ENCODE measurements at regions not wholly inside any gene's neighbourhood (a gene's known extent, or its start where the extent isn't known, plus 50 kb on each side); places are given as distances from the start of the nearest gene placed in this dataset.

DNA sequence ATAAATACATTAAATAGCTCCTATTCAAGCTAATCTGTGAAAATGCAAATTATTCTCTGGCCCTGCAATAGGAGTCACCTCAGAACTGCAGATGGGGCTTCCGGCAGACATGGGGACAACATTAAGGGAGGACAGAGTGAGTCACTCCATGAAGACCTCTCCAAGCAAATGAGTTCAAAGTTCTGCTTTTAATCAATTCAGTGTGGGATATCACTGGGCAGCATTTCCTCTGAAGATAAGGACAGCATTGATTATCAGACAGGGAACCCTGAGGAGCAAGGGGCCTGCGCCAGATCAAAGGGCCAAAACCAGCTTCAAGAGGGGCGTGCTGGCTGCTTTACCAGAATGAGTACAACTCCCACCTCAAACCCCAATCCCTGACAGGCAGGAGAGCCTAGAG, 356.9 kb upstream of the KLHL29 start:
- H3K4me1 Mint-ChIP-seq = no peaks in the 10 kb centered on the region
- ATAC-seq = no peak
- no peak overlapping the region for H3K27ac ChIP-seq (ENCODE audit: low read length)

DNA sequence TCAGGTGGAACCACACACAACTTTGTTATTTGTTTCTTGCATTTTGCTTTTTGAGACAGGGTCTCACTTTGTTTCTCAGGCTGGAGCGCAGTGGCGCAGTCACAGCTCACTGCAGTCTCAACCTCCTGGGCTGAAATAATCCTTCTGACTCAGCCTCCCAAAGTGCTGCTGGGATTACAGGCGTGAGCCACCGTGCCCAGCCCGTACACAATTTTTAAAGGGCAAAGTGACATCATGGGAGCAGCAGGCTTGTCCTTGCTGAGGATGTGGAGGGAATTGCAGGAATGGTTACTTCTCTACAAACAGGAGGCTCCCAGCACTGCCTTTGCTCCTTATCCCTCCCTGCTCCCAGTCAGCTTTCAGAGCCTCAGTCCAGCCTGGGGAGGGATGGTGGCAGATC, 355.9 kb upstream of the KLHL29 start:
- H3K27me3 Mint-ChIP-seq (ENCODE audit: low read depth in 2 of 2) = peaks cover 0 to 3% of the 10 kb centered on the region in 2 donors
- TF ChIP-seq, protein P1, sequence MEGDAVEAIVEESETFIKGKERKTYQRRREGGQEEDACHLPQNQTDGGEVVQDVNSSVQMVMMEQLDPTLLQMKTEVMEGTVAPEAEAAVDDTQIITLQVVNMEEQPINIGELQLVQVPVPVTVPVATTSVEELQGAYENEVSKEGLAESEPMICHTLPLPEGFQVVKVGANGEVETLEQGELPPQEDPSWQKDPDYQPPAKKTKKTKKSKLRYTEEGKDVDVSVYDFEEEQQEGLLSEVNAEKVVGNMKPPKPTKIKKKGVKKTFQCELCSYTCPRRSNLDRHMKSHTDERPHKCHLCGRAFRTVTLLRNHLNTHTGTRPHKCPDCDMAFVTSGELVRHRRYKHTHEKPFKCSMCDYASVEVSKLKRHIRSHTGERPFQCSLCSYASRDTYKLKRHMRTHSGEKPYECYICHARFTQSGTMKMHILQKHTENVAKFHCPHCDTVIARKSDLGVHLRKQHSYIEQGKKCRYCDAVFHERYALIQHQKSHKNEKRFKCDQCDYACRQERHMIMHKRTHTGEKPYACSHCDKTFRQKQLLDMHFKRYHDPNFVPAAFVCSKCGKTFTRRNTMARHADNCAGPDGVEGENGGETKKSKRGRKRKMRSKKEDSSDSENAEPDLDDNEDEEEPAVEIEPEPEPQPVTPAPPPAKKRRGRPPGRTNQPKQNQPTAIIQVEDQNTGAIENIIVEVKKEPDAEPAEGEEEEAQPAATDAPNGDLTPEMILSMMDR (IDR thresholded peaks at IDR 0.05) = no peak
- Histone ChIP-seq H3K4me3 (ENCODE audit: low read length) (no peak overlapping the region), H3K27me3 (ENCODE audit: control insufficient read depth, insufficient read depth, low read length) (no peaks in the 10 kb centered on the region), H3K36me3 (ENCODE audit: control insufficient read depth, insufficient read depth, low read length) (no peaks in the 10 kb centered on the region), H3K27ac (ENCODE audit: low read length) (no peak overlapping the region), H3K4me1 (ENCODE audit: control insufficient read depth, insufficient read depth, low read length) (no peaks in the 10 kb centered on the region), H3K9me3 (ENCODE audit: control insufficient read depth, insufficient read depth, low read length) (peaks cover 3% of the 10 kb centered on the region)
- no peak for ATAC-seq
- H3K9me3 Mint-ChIP-seq = peaks cover 0 to 5% of the 10 kb centered on the region in 2 donors
- H3K36me3 Mint-ChIP-seq = no peaks in the 10 kb centered on the region
- no peaks in the 10 kb centered on the region for H3K4me1 Mint-ChIP-seq
- WGBS (ENCODE audit: insufficient coverage) = 85% methylated on average over 5 of the region's 5 CpGs
- DNase-seq = no peak
- intact Hi-C loops (cut with micrococcal nuclease) = no loop called here
- H3K27ac Mint-ChIP-seq = no peak overlapping the region
- no peak overlapping the region for H3K4me3 Mint-ChIP-seq

More for the DNA sequence above, 356.9 kb upstream of the KLHL29 start:
- TF ChIP-seq, protein P1 (IDR thresholded peaks at IDR 0.05) = no peak
- DNase-seq = no peak
- Histone ChIP-seq H3K27me3 (ENCODE audit: control insufficient read depth, insufficient read depth, low read length) (no peaks in the 10 kb centered on the region), H3K36me3 (ENCODE audit: control insufficient read depth, insufficient read depth, low read length) (no peaks in the 10 kb centered on the region), H3K4me1 (ENCODE audit: control insufficient read depth, insufficient read depth, low read length) (no peaks in the 10 kb centered on the region), H3K9me3 (ENCODE audit: control insufficient read depth, insufficient read depth, low read length) (peaks cover 3% of the 10 kb centered on the region), H3K4me3 (ENCODE audit: low read length) (no peak overlapping the region)
- intact Hi-C loops (cut with micrococcal nuclease) = no loop called here
- Mint-ChIP-seq H3K4me3 (no peak overlapping the region), H3K36me3 (no peaks in the 10 kb centered on the region), H3K27ac (no peak overlapping the region), H3K9me3 (peaks cover 0 to 5% of the 10 kb centered on the region in 2 donors), H3K27me3 (ENCODE audit: low read depth in 2 of 2) (peaks cover 0 to 3% of the 10 kb centered on the region in 2 donors)
- 68% methylated on average over 3 of the region's 3 CpGs for WGBS (ENCODE audit: insufficient coverage)

DNA sequence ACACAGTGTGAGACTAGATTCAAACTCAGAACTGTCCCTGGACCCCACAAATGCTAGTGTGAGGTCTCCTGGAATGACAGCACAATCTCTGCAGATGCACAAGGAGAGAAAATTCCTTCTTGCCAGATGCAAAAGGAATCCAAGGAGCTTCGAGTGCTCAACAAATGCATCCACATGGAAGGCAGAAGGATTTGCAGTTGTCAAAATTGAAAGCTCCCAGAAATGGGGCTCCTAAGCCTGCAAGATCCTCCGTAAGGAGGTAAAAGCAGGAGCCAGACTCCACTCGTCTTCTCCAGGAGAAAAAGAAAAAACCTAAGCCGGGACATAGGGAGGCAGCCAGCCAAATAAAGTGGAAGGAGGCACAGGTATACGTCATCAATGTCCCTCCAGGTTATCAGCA, 355.0 kb upstream of the KLHL29 start:
- Histone ChIP-seq H3K9me3 (ENCODE audit: control insufficient read depth, insufficient read depth, low read length) (peaks cover 3% of the 10 kb centered on the region), H3K4me3 (ENCODE audit: low read length) (no peak overlapping the region), H3K4me1 (ENCODE audit: control insufficient read depth, insufficient read depth, low read length) (no peaks in the 10 kb centered on the region), H3K27ac (ENCODE audit: low read length) (no peak overlapping the region), H3K27me3 (ENCODE audit: control insufficient read depth, insufficient read depth, low read length) (no peaks in the 10 kb centered on the region), H3K36me3 (ENCODE audit: control insufficient read depth, insufficient read depth, low read length) (no peaks in the 10 kb centered on the region)
- Mint-ChIP-seq H3K9me3 (peaks cover 0 to 5% of the 10 kb centered on the region in 2 donors), H3K36me3 (no peaks in the 10 kb centered on the region), H3K4me3 (no peak overlapping the region), H3K27me3 (ENCODE audit: low read depth in 2 of 2) (peaks cover 0 to 3% of the 10 kb centered on the region in 2 donors), H3K27ac (no peak overlapping the region), H3K4me1 (no peaks in the 10 kb centered on the region)
- 72% methylated on average over 5 of the region's 5 CpGs for WGBS (ENCODE audit: insufficient coverage)
- no peak for DNase-seq
- TF ChIP-seq, protein P1 (IDR thresholded peaks at IDR 0.05) = no peak
- ATAC-seq = no peak
- intact Hi-C loops (cut with micrococcal nuclease) = no loop called here

DNA sequence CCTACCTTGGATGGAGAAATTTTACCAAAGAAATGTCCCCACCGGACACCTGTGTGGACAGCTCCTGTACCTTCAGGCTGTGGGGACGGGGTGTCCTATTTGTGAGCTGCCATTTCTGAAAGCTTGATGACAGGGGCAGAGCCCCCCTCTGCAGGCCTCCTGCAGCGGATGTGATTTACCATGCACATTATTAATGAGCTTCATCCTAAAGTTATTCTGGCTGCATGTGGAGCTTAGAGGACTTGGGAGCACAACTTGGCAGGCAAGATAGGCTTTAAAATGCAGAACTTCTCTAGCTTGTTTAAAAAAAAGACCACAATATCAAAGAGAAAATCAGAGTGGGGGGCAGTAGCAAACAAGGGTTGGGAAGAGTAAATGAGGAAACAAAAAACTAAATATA, 350.0 kb upstream of the KLHL29 start:
- TF ChIP-seq, protein P1 (IDR thresholded peaks at IDR 0.05) = no peak
- no peak for DNase-seq
- ATAC-seq = no peak
- H3K27me3 ChIP-seq (ENCODE audit: control insufficient read depth, insufficient read depth, low read length) = no peaks in the 10 kb centered on the region
- H3K27ac Mint-ChIP-seq = no peak overlapping the region
- H3K27ac ChIP-seq (ENCODE audit: low read length) = no peak overlapping the region
- intact Hi-C loops (cut with micrococcal nuclease) = no loop called here
- no peaks in the 10 kb centered on the region for H3K36me3 ChIP-seq (ENCODE audit: control insufficient read depth, insufficient read depth, low read length)
- H3K4me3 Mint-ChIP-seq = no peak overlapping the region
- H3K4me1 Mint-ChIP-seq = no peaks in the 10 kb centered on the region
- no peak overlapping the region for H3K4me3 ChIP-seq (ENCODE audit: low read length)
- H3K27me3 Mint-ChIP-seq (ENCODE audit: low read depth in 2 of 2) = no peaks in the 10 kb centered on the region
- H3K9me3 ChIP-seq (ENCODE audit: control insufficient read depth, insufficient read depth, low read length) = no peaks in the 10 kb centered on the region
- peaks cover 0 to 3% of the 10 kb centered on the region in 2 donors for H3K9me3 Mint-ChIP-seq
- 69% methylated on average over 3 of the region's 3 CpGs for WGBS (ENCODE audit: insufficient coverage)
- no peaks in the 10 kb centered on the region for H3K4me1 ChIP-seq (ENCODE audit: control insufficient read depth, insufficient read depth, low read length)
- H3K36me3 Mint-ChIP-seq = no peaks in the 10 kb centered on the region
